SH-SY5Y (cell line): ENCODE measurements at regions not wholly inside any gene's neighbourhood (a gene's known extent, or its start where the extent isn't known, plus 50 kb on each side); places are given as distances from the start of the nearest gene placed in this dataset.

Experiments
- GATA2 ChIP-seq: IDR thresholded peaks from 2 replicates; pipeline ENCODE4 v1.6.1; 2011; ENCODE audit warnings: mild to moderate bottlenecking, low read depth, low read length
- GATA3 ChIP-seq: IDR thresholded peaks from 2 replicates; pipeline ENCODE4 v1.6.1; 2011; ENCODE audit warnings: low read depth, mild to moderate bottlenecking, low read length, moderate library complexity

GRCh38 chr18:75809151-75809925 is 381.8 kb upstream of the SMIM21 start:
- TF ChIP-seq GATA3 (no peak), GATA2 (no peak)
